ENCODE measurements at regions not wholly inside any gene's neighbourhood (a gene's known extent, or its start where the extent isn't known, plus 50 kb on each side); places are given as distances from the start of the nearest gene placed in this dataset.

DNA sequence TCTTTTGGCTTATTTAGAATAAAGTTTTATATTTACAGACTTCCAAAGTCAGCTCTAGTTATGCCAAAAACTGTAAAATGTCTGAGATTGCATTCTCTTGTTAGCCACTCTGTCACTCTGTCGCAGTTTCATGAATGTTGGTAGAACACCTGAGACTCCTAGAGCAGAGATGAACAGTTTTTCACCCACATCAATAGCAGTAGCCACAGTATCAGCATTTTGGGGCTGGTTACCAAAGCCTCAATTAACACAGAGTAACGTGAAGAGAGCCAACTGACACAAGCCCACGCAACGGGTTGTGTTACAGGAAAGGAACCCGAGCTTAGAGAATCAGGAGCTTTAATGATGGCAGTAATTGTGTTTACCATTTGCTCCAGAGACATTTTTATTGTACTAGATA lies 443.0 kb upstream of the SLC39A10 start:
- no peak overlapping the region for H3K4me3 Mint-ChIP-seq
- H3K4me1 Mint-ChIP-seq = peaks cover 21% of the 10 kb centered on the region
- H3K36me3 Mint-ChIP-seq (ENCODE audit: low read depth) = no peaks in the 10 kb centered on the region
- H3K9me3 Mint-ChIP-seq = peaks cover 2% of the 10 kb centered on the region
- no peaks in the 10 kb centered on the region for H3K27me3 Mint-ChIP-seq (ENCODE audit: low read depth)
- TF ChIP-seq, protein P1, sequence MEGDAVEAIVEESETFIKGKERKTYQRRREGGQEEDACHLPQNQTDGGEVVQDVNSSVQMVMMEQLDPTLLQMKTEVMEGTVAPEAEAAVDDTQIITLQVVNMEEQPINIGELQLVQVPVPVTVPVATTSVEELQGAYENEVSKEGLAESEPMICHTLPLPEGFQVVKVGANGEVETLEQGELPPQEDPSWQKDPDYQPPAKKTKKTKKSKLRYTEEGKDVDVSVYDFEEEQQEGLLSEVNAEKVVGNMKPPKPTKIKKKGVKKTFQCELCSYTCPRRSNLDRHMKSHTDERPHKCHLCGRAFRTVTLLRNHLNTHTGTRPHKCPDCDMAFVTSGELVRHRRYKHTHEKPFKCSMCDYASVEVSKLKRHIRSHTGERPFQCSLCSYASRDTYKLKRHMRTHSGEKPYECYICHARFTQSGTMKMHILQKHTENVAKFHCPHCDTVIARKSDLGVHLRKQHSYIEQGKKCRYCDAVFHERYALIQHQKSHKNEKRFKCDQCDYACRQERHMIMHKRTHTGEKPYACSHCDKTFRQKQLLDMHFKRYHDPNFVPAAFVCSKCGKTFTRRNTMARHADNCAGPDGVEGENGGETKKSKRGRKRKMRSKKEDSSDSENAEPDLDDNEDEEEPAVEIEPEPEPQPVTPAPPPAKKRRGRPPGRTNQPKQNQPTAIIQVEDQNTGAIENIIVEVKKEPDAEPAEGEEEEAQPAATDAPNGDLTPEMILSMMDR (IDR thresholded peaks at IDR 0.05; ENCODE audit: unreplicated experiment in 3 of 3) = no peak
- H3K27ac Mint-ChIP-seq = no peak overlapping the region

DNA sequence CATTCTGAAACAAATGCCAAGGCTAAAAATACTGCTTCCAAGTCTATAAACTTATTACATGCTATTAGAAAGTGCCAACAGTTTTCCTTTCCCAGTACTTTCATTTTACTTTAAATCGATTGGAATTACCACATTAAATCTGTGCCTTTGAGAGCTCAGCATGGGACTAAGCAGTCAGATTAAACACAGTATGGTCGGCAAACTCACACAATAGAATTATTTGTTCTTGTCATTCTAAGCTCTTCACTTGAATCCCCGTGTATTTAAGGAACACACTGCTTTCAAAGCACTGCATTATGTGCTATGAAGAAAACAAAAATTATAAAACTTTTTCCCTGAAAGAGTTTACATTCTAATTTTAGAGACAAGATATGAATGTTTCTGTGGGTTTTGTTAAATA lies 444.4 kb upstream of the SLC39A10 start:
- H3K36me3 Mint-ChIP-seq (ENCODE audit: low read depth) = no peaks in the 10 kb centered on the region
- H3K27me3 Mint-ChIP-seq (ENCODE audit: low read depth) = no peaks in the 10 kb centered on the region
- peaks cover 21% of the 10 kb centered on the region for H3K4me1 Mint-ChIP-seq
- H3K4me3 Mint-ChIP-seq = no peak overlapping the region
- TF ChIP-seq, protein P1 (IDR thresholded peaks at IDR 0.05; ENCODE audit: unreplicated experiment in 3 of 3) = no peak
- no peaks in the 10 kb centered on the region for H3K9me3 Mint-ChIP-seq
- H3K27ac Mint-ChIP-seq = peak overlapping the region in 2 of 3 experiments; percentile 10 to 14

DNA sequence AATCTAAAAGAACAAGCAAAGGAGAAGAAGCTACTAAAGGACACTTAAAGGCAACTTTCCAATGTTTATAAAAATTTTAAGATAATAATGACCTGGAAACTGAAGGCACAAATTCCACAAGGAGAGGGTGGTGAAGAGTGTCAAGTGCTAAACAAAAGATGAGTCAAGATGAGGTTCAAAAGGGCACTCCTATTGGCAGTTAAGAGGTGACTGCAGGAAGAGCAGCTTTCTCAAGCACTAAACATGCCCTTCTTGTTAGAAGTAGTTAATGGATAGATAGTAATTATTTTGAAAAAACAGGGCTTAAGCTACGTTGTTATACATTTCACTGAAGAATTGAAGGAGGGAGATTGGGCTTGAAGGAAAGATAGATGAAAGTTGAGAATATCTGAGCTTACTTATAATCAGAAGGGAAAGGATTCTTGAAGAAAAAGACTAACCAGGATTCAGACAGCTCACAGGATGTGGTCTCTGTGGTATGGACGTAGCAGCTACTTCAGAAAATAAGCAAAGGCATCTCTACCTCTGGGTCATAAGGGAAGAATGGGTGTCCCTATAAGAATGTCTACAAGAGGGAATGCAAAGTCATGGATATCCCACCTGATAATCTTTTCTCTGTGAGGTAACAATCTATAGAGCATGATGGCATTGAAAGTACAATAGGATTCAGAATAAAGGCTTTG lies 454.7 kb upstream of the SLC39A10 start:
- no peak overlapping the region for H3K4me3 Mint-ChIP-seq
- no peaks in the 10 kb centered on the region for H3K4me1 Mint-ChIP-seq
- TF ChIP-seq, protein P1 (IDR thresholded peaks at IDR 0.05; ENCODE audit: unreplicated experiment in 3 of 3) = no peak
- no peaks in the 10 kb centered on the region for H3K27me3 Mint-ChIP-seq (ENCODE audit: low read depth)
- no peaks in the 10 kb centered on the region for H3K36me3 Mint-ChIP-seq (ENCODE audit: low read depth)
- no peak overlapping the region for H3K27ac Mint-ChIP-seq
- H3K9me3 Mint-ChIP-seq = no peaks in the 10 kb centered on the region

DNA sequence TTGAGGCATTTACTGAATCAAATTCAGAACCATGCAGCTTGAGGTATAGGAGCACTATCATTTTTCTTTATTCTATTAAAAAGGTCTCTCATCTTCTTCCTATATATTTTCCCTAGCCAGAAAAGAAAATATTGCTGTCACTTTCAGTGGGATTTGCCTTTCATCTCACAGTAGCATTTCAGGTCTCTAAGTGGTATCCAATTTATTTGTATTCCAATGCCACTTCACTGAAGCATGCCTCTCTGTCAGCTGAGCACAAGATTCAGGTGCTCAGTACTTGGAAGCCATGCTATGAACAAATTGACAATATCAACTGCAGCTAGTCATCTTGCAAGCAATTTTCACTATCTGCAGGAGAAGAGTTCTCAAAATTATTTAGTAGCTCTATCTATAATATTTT lies 457.2 kb upstream of the SLC39A10 start:
- TF ChIP-seq, protein P1 (IDR thresholded peaks at IDR 0.05; ENCODE audit: unreplicated experiment in 3 of 3) = no peak
- no peak overlapping the region for H3K27ac Mint-ChIP-seq
- no peak overlapping the region for H3K4me3 Mint-ChIP-seq
- H3K9me3 Mint-ChIP-seq = no peaks in the 10 kb centered on the region
- H3K27me3 Mint-ChIP-seq (ENCODE audit: low read depth) = no peaks in the 10 kb centered on the region
- no peaks in the 10 kb centered on the region for H3K36me3 Mint-ChIP-seq (ENCODE audit: low read depth)
- H3K4me1 Mint-ChIP-seq = no peaks in the 10 kb centered on the region

DNA sequence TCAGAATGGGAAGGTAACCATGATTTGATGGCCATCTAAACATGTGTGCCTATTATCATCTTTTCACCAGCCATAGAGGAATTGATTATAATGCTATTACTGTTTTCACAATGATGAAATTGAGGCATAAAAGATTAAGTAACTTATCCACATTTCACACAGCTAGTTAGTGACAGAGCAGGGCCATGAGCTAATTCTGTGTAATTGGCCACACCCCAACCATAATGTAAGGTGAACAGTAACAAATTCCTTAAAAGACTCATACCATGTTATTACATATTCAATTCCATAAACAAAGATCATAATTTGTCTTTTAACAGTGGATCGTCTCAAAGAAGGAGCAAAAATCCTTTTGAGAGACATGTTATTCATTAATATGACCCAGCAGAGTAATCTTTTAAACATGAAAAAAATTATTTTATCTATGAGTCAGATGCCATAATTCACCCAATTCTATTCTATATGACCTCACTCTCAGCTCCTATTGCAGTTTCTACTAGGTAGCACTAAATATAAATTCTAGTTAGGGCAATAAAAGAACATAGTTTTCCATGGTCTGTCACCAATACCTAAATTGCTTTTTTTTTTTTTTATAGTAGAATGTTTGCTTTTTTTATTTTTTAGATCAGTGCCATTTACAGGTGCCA lies 475.8 kb upstream of the SLC39A10 start:
- no peaks in the 10 kb centered on the region for H3K27me3 Mint-ChIP-seq (ENCODE audit: low read depth)
- TF ChIP-seq, protein P1 (IDR thresholded peaks at IDR 0.05; ENCODE audit: unreplicated experiment in 3 of 3) = no peak
- H3K36me3 Mint-ChIP-seq (ENCODE audit: low read depth) = no peaks in the 10 kb centered on the region
- no peaks in the 10 kb centered on the region for H3K9me3 Mint-ChIP-seq
- H3K4me3 Mint-ChIP-seq = no peak overlapping the region
- H3K4me1 Mint-ChIP-seq = no peaks in the 10 kb centered on the region
- no peak overlapping the region for H3K27ac Mint-ChIP-seq

DNA sequence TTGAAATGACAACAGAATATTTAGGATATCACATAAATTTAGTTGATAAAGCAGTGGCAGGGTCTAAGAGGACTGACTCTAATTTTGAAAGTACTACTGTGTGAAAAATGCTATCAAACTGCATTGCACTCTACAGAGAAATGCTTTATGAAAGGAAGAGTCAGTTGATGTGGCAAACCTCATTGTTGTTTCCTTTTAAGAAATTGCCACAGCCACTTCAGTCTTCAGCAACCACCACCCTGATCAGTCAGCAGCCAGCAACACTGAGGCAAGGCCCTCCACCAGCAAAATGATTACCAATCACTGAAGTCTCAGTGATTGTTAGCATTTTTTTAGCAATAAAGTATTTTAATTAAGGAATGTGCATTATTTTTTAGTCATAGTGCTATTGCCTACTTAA lies 488.7 kb upstream of the SLC39A10 start:
- TF ChIP-seq, protein P1 (IDR thresholded peaks at IDR 0.05; ENCODE audit: unreplicated experiment in 3 of 3) = no peak
- Mint-ChIP-seq H3K36me3 (ENCODE audit: low read depth) (no peaks in the 10 kb centered on the region), H3K27me3 (ENCODE audit: low read depth) (no peaks in the 10 kb centered on the region), H3K27ac (no peak overlapping the region), H3K4me3 (no peak overlapping the region), H3K4me1 (no peaks in the 10 kb centered on the region), H3K9me3 (peaks cover 20% of the 10 kb centered on the region)
